Ectodermal cell (in vitro differentiated cells): ENCODE measurements at regions not wholly inside any gene's neighbourhood (a gene's known extent, or its start where the extent isn't known, plus 50 kb on each side); places are given as distances from the start of the nearest gene placed in this dataset.

Experiments
- H3K27ac ChIP-seq: 2 replicates; pipeline ENCODE4 v1.7.0; 2013; ENCODE audit warnings: mild to moderate bottlenecking, low read depth, low read length; ENCODE audit not compliant: insufficient read depth, poor library complexity, severe bottlenecking
- H3K27me3 ChIP-seq: 2 replicates; pipeline ENCODE4 v1.7.0; 2013; ENCODE audit warnings: mild to moderate bottlenecking, low read length; ENCODE audit not compliant: insufficient read depth, control insufficient read depth, poor library complexity, severe bottlenecking
- H3K36me3 ChIP-seq: one replicate; pipeline ENCODE4 v1.7.0; 2013; ENCODE audit warnings: low read length; ENCODE audit not compliant: control insufficient read depth, insufficient read depth
- H3K4me1 ChIP-seq: one replicate; pipeline ENCODE4 v1.7.0; 2013; ENCODE audit warnings: low read length; ENCODE audit not compliant: control insufficient read depth, insufficient read depth
- H3K4me3 ChIP-seq: 2 replicates; pipeline ENCODE4 v1.7.0; 2013; ENCODE audit warnings: low read depth, low read length, control low read depth; ENCODE audit not compliant: insufficient read depth
- H3K9me3 ChIP-seq: 2 replicates; pipeline ENCODE4 v1.7.0; 2013; ENCODE audit warnings: mild to moderate bottlenecking, low read length, moderate library complexity; ENCODE audit not compliant: control insufficient read depth
- WGBS, 2 experiments: methylation state at CpG; one replicate each; pipeline ENCODE4 v1.1.7; 2013; ENCODE audit warnings: missing lambda C conversion rate in 2 of 2; 5-methylcytosine and 5-hydroxymethylcytosine counted together

- no peaks in the 10 kb centered on the region for H3K9me3 ChIP-seq
- no peaks in the 10 kb centered on the region for H3K4me1 ChIP-seq
- no peaks in the 10 kb centered on the region for H3K36me3 ChIP-seq
- H3K27me3 ChIP-seq, result no peaks in the 10 kb centered on the region
- H3K27ac ChIP-seq, result no peak overlapping the region
- no peak overlapping the region for H3K4me3 ChIP-seq
These were observed 388.9 kb downstream of the HTR1A start for GRCh38 chr5:63573380-63573779.

GRCh38 chr5:63572740-63573139 lies 389.5 kb downstream of the HTR1A start:
- no peak overlapping the region for H3K4me3 ChIP-seq
- WGBS, 2 experiments, result 83 to 91% methylated on average over 1 of the region's 1 CpG
- no peaks in the 10 kb centered on the region for H3K36me3 ChIP-seq
- H3K4me1 ChIP-seq, result no peaks in the 10 kb centered on the region
- no peaks in the 10 kb centered on the region for H3K9me3 ChIP-seq
- H3K27ac ChIP-seq, result no peak overlapping the region
- H3K27me3 ChIP-seq, result no peaks in the 10 kb centered on the region

GRCh38 chr5:63570752-63571151 lies 391.5 kb downstream of the HTR1A start:
- Histone ChIP-seq H3K27me3 (no peaks in the 10 kb centered on the region), H3K4me3 (no peak overlapping the region), H3K36me3 (no peaks in the 10 kb centered on the region), H3K27ac (no peak overlapping the region), H3K9me3 (no peaks in the 10 kb centered on the region), H3K4me1 (no peaks in the 10 kb centered on the region)
- WGBS, 2 experiments, result 96% methylated on average over 12 of the region's 12 CpGs

- no peaks in the 10 kb centered on the region for H3K36me3 ChIP-seq
- H3K27ac ChIP-seq, result no peak overlapping the region
- 93 to 97% methylated on average over 3 of the region's 3 CpGs for WGBS, 2 experiments
- H3K9me3 ChIP-seq, result no peaks in the 10 kb centered on the region
- H3K4me3 ChIP-seq, result no peak overlapping the region
- no peaks in the 10 kb centered on the region for H3K4me1 ChIP-seq
- H3K27me3 ChIP-seq, result no peaks in the 10 kb centered on the region
These were observed 397.5 kb downstream of the HTR1A start for GRCh38 chr5:63564789-63565188.

- Histone ChIP-seq H3K27ac (no peak overlapping the region), H3K36me3 (no peaks in the 10 kb centered on the region), H3K9me3 (no peaks in the 10 kb centered on the region), H3K4me3 (no peak overlapping the region), H3K4me1 (no peaks in the 10 kb centered on the region), H3K27me3 (no peaks in the 10 kb centered on the region)
- WGBS, 2 experiments, result 94% methylated on average over 17 to 20 of the region's 20 CpGs
These were observed 399.0 kb downstream of the HTR1A start for GRCh38 chr5:63563008-63563917.

- Histone ChIP-seq H3K36me3 (no peaks in the 10 kb centered on the region), H3K9me3 (no peaks in the 10 kb centered on the region), H3K4me1 (no peaks in the 10 kb centered on the region), H3K27me3 (no peaks in the 10 kb centered on the region), H3K27ac (no peak overlapping the region), H3K4me3 (no peak overlapping the region)
- 91 to 94% methylated on average over 4 of the region's 4 CpGs for WGBS, 2 experiments
These were observed 406.4 kb downstream of the HTR1A start for GRCh38 chr5:63555874-63556273.

GRCh38 chr5:63554191-63554590 lies 408.1 kb downstream of the HTR1A start:
- H3K4me3 ChIP-seq, result no peak overlapping the region
- WGBS, 2 experiments, result 92 to 95% methylated on average over 3 of the region's 3 CpGs

GRCh38 chr5:63553073-63553472 lies 409.2 kb downstream of the HTR1A start:
- H3K36me3 ChIP-seq, result no peaks in the 10 kb centered on the region
- H3K4me1 ChIP-seq, result no peaks in the 10 kb centered on the region
- no peaks in the 10 kb centered on the region for H3K9me3 ChIP-seq
- 100% methylated on average over 1 of the region's 1 CpG for WGBS, 2 experiments
- no peak overlapping the region for H3K27ac ChIP-seq
- no peaks in the 10 kb centered on the region for H3K27me3 ChIP-seq
- H3K4me3 ChIP-seq, result no peak overlapping the region

More at GRCh38 chr5:63554191-63554590, 408.1 kb downstream of the HTR1A start:
- Histone ChIP-seq H3K27me3 (no peaks in the 10 kb centered on the region), H3K4me1 (no peaks in the 10 kb centered on the region), H3K27ac (no peak overlapping the region), H3K36me3 (no peaks in the 10 kb centered on the region), H3K9me3 (no peaks in the 10 kb centered on the region)

GRCh38 chr5:63535840-63536602 lies 426.2 kb downstream of the HTR1A start:
- H3K36me3 ChIP-seq, result no peaks in the 10 kb centered on the region
- H3K4me3 ChIP-seq, result no peak overlapping the region
- H3K27me3 ChIP-seq, result no peaks in the 10 kb centered on the region
- H3K4me1 ChIP-seq, result no peaks in the 10 kb centered on the region
- H3K9me3 ChIP-seq, result no peaks in the 10 kb centered on the region
- H3K27ac ChIP-seq, result no peak overlapping the region

- Histone ChIP-seq H3K9me3 (no peaks in the 10 kb centered on the region), H3K4me1 (no peaks in the 10 kb centered on the region), H3K27ac (no peak overlapping the region), H3K36me3 (no peaks in the 10 kb centered on the region), H3K4me3 (no peak overlapping the region), H3K27me3 (no peaks in the 10 kb centered on the region)
- 87 to 100% methylated on average over 1 of the region's 1 CpG for WGBS, 2 experiments
These were observed 438.0 kb downstream of the HTR1A start for GRCh38 chr5:63524281-63524680.
